HTR-8/SVneo (cell line): ENCODE measurements at regions not wholly inside any gene's neighbourhood (a gene's known extent, or its start where the extent isn't known, plus 50 kb on each side); places are given as distances from the start of the nearest gene placed in this dataset.
"Not testable (repeated sequence)": the region's sequence is repeated elsewhere in the genome, so short reads cannot be mapped to it uniquely, and the experiment has no call there.

Source experiments
- DNase-seq: peaks from one replicate; pipeline ENCODE4 v3.0.0; 2011; ENCODE audit warnings: low spot score, mixed read lengths; ENCODE audit not compliant: insufficient read length
- FAIRE-seq: peaks from 2 replicates; lab custom pipeline; 2011; peaks lifted over from hg19 to GRCh38; lab: Jason Lieb, UNC

GRCh38 chr15:30688684-30689083 is 62.8 kb downstream of the ARHGAP11B start:
- not testable (repeated sequence) for FAIRE-seq, DNase-seq

- DNase-seq, FAIRE-seq: not testable (repeated sequence)
Measured at GRCh38 chr15:30690153-30690552, 64.2 kb downstream of the ARHGAP11B start.

- not testable (repeated sequence) for DNase-seq, FAIRE-seq
Measured at GRCh38 chr15:30695811-30696210, 69.9 kb downstream of the ARHGAP11B start.

GRCh38 chr15:30696439-30697314 is 70.7 kb downstream of the ARHGAP11B start:
- FAIRE-seq, result not testable (repeated sequence)

GRCh38 chr15:30697315-30697685 is 71.4 kb downstream of the ARHGAP11B start:
- FAIRE-seq, DNase-seq: not testable (repeated sequence)

More at GRCh38 chr15:30696439-30697314, 70.7 kb downstream of the ARHGAP11B start:
- DNase-seq, result not testable (repeated sequence)

GRCh38 chr15:30700006-30700597 is 74.2 kb downstream of the ARHGAP11B start:
- not testable (repeated sequence) for DNase-seq

GRCh38 chr15:30707976-30708685 is 82.2 kb downstream of the ARHGAP11B start:
- FAIRE-seq, result not testable (repeated sequence)

More at GRCh38 chr15:30700006-30700597, 74.2 kb downstream of the ARHGAP11B start:
- peak; percentile 69 for FAIRE-seq

GRCh38 chr15:30708809-30709208 is 82.9 kb downstream of the ARHGAP11B start:
- FAIRE-seq, result peak; percentile 59
- not testable (repeated sequence) for DNase-seq

More at GRCh38 chr15:30707976-30708685, 82.2 kb downstream of the ARHGAP11B start:
- DNase-seq, result not testable (repeated sequence)

GRCh38 chr15:30718038-30718643 is 92.2 kb downstream of the ARHGAP11B start:
- FAIRE-seq, DNase-seq: not testable (repeated sequence)

- not testable (repeated sequence) for FAIRE-seq
Measured at GRCh38 chr15:30719363-30719762, 93.4 kb downstream of the ARHGAP11B start.

GRCh38 chr15:30720825-30721224 is 94.9 kb downstream of the ARHGAP11B start:
- DNase-seq, FAIRE-seq: not testable (repeated sequence)

More at GRCh38 chr15:30719363-30719762, 93.4 kb downstream of the ARHGAP11B start:
- DNase-seq, result not testable (repeated sequence)

- not testable (repeated sequence) for DNase-seq, FAIRE-seq
Measured at GRCh38 chr15:30721529-30721928, 95.6 kb downstream of the ARHGAP11B start.

- FAIRE-seq, DNase-seq: not testable (repeated sequence)
Measured at GRCh38 chr15:30723540-30724175, 97.7 kb downstream of the ARHGAP11B start.

- FAIRE-seq, DNase-seq: not testable (repeated sequence)
Measured at GRCh38 chr15:30729880-30730590, 104.1 kb downstream of the ARHGAP11B start.

- FAIRE-seq, DNase-seq: not testable (repeated sequence)
Measured at GRCh38 chr15:30730633-30731032, 104.7 kb downstream of the ARHGAP11B start.

GRCh38 chr15:30732100-30732499 is 106.2 kb downstream of the ARHGAP11B start:
- not testable (repeated sequence) for DNase-seq, FAIRE-seq

GRCh38 chr15:30735884-30736564 is 110.1 kb downstream of the ARHGAP11B start:
- FAIRE-seq, DNase-seq: not testable (repeated sequence)

GRCh38 chr15:30742796-30743195 is 116.9 kb downstream of the ARHGAP11B start:
- FAIRE-seq, result not testable (repeated sequence)

More at GRCh38 chr15:30742796-30743195, 116.9 kb downstream of the ARHGAP11B start:
- not testable (repeated sequence) for DNase-seq
